ENCODE measurements at regions not wholly inside any gene's neighbourhood (a gene's known extent, or its start where the extent isn't known, plus 50 kb on each side); places are given as distances from the start of the nearest gene placed in this dataset.

GRCh38 chr9:81030027-81030426 lies 659.3 kb downstream of the TLE1 start:
- TF ChIP-seq CEBPZ (IDR thresholded peaks at IDR 0.05; ENCODE audit: low read depth, low read length) (no peak), MXI1 (IDR thresholded peaks at IDR 0.05; ENCODE audit: low read depth, low read length) (no peak), ZBED1 (IDR thresholded peaks at IDR 0.05; ENCODE audit: borderline replicate concordance) (no peak), SPI1 (IDR thresholded peaks at IDR 0.05; ENCODE audit: borderline replicate concordance, insufficient read depth, low read depth, low read length) (no peak), TAF1 (IDR thresholded peaks at IDR 0.05; ENCODE audit: borderline replicate concordance, low read depth, low read length) (no peak), NFXL1 (IDR thresholded peaks at IDR 0.05; ENCODE audit: borderline replicate concordance) (no peak), SRF (IDR thresholded peaks at IDR 0.05; ENCODE audit: low read depth in 2 of 2, low read length in 2 of 2) (no peak), CTCF (IDR thresholded peaks at IDR 0.05 in 2 of 3, conservative IDR thresholded peaks at IDR 0.05 in 1 of 3; ENCODE audit: control insufficient read depth in 2 of 3, extremely low read depth in 1 of 3, insufficient read depth in 1 of 3, low read depth in 3 of 3, low read length in 3 of 3) (no peak), NBN (IDR thresholded peaks at IDR 0.05) (no peak), DPF2 (IDR thresholded peaks at IDR 0.05) (no peak), ATF3 (IDR thresholded peaks at IDR 0.05; ENCODE audit: borderline replicate concordance, extremely low read depth, low read depth, low read length) (no peak)

Data from GM12878 (cell line).